Kidney (tissue), 13 donors: ENCODE measurements at regions not wholly inside any gene's neighbourhood (a gene's known extent, or its start where the extent isn't known, plus 50 kb on each side); places are given as distances from the start of the nearest gene placed in this dataset.

Experiments used
- DNase-seq, 5 donors: peaks; one replicate each; pipeline ENCODE4 v3.0.0-alpha.2; 2013 to 2020
- FAIRE-seq: peaks from 2 replicates; lab custom pipeline; 2012; peaks lifted over from hg19 to GRCh38; lab: Jason Lieb, UNC
- H3K27ac ChIP-seq, 2 donors: one replicate each; pipeline ENCODE4 v1.7.0; 2013; ENCODE audit warnings: low read depth in 2 of 2, low read length in 2 of 2, inconsistent platforms in 1 of 2
- H3K27me3 ChIP-seq: one replicate; pipeline ENCODE4 v1.7.1; 2013; ENCODE audit warnings: low read length, inconsistent platforms; ENCODE audit not compliant: control insufficient read depth, insufficient read depth
- H3K36me3 ChIP-seq, 3 donors: one replicate each; pipeline versions ENCODE4 v1.7.0 to v1.7.1; 2013; ENCODE audit warnings: low read length in 3 of 3, control low read depth in 1 of 3, inconsistent platforms in 1 of 3; ENCODE audit not compliant: insufficient read depth in 3 of 3, control insufficient read depth in 2 of 3
- H3K4me1 ChIP-seq, 3 donors: one replicate each; pipeline versions ENCODE4 v1.7.0 to v1.7.1; 2013; ENCODE audit warnings: low read length in 3 of 3, inconsistent platforms in 1 of 3, low read depth in 1 of 3; ENCODE audit not compliant: control insufficient read depth in 2 of 3, insufficient read depth in 2 of 3
- H3K4me3 ChIP-seq, 3 donors: one replicate each; pipeline versions ENCODE4 v1.7.0 to v1.8.1; 2013; ENCODE audit warnings: low read length in 3 of 3, control low read depth in 1 of 3, inconsistent platforms in 1 of 3
- H3K9ac ChIP-seq, 3 donors: one replicate each; pipeline versions ENCODE4 v1.7.0 to v1.7.1; 2013; ENCODE audit warnings: low read length in 3 of 3, control low read depth in 1 of 3, inconsistent platforms in 1 of 3
- H3K9me3 ChIP-seq, 3 donors: one replicate each; pipeline versions ENCODE4 v1.7.0 to v1.7.1; 2013; ENCODE audit warnings: low read length in 3 of 3, control low read depth in 1 of 3, inconsistent platforms in 1 of 3; ENCODE audit not compliant: control insufficient read depth in 2 of 3, insufficient read depth in 1 of 3
- intact Hi-C: fragments of 100-400 bp; cut with DNase I; formaldehyde crosslinking; loops from one replicate; pipeline ENCODE4 v1.11.1; 2022
- TF ChIP-seq, protein P1 (sequence below): IDR thresholded peaks from 3 replicates; pipeline ENCODE4 v1.5.1; 2012; ENCODE audit warnings: mild to moderate bottlenecking, moderate library complexity, borderline replicate concordance; ENCODE audit not compliant: insufficient read depth; ENCODE audit errors: extremely low read depth
- donor health status: control.
- donor health status: control.
- donor health status: control.
- donor health status: control.
- donor health status: control.
- donor health status: DM: yes; HTN: yes; CAD: no.
- donor health status: Normal renal cell carcinoma (clear cell type).

DNA sequence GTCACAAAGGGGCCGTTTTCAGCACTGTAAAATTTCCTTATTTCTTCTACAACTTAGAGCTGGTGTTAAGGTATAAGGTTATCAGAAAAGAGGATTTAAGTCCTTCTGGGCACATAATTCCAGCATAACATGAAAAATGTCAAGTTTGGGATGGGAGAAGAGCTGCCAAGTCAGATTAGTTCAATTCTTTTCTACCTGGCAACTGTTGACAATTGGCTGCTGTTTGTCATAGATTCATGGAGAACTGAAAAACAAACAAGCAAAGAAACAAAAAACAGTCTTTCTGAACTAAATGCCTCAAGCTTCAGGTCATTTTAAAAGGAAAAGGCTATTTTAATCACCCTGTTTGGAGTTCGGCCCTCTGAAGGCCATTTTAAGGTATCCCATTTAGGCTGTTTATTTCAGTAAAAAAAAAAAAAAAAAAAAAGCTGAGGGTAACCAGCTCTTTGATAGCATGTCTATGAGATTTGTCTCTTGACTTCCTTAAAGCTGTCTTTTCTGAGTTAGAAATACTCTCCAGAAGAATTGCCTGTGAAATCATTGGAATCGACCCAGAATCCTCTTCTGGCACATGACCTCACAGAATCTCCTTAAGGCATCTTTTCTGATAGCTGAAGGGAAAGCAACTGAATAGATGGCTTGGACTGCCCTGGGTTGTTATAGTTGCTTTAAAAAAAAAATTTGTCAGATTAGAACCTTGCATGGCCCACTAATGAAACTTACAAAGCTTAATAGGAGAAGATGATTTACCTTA is 173.3 kb downstream of the SEMA6D start:
- H3K27ac ChIP-seq: no peak overlapping the region
- no peaks in the 10 kb centered on the region for H3K36me3 ChIP-seq
- DNase-seq: no peak
- H3K27me3 ChIP-seq: no peaks in the 10 kb centered on the region
- TF ChIP-seq, protein P1, sequence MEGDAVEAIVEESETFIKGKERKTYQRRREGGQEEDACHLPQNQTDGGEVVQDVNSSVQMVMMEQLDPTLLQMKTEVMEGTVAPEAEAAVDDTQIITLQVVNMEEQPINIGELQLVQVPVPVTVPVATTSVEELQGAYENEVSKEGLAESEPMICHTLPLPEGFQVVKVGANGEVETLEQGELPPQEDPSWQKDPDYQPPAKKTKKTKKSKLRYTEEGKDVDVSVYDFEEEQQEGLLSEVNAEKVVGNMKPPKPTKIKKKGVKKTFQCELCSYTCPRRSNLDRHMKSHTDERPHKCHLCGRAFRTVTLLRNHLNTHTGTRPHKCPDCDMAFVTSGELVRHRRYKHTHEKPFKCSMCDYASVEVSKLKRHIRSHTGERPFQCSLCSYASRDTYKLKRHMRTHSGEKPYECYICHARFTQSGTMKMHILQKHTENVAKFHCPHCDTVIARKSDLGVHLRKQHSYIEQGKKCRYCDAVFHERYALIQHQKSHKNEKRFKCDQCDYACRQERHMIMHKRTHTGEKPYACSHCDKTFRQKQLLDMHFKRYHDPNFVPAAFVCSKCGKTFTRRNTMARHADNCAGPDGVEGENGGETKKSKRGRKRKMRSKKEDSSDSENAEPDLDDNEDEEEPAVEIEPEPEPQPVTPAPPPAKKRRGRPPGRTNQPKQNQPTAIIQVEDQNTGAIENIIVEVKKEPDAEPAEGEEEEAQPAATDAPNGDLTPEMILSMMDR: no peak
- FAIRE-seq: no peak
- H3K4me1 ChIP-seq: no peaks in the 10 kb centered on the region
- H3K4me3 ChIP-seq: no peak overlapping the region
- intact Hi-C loops: no loop called here
- no peak overlapping the region for H3K9ac ChIP-seq
- no peaks in the 10 kb centered on the region for H3K9me3 ChIP-seq

DNA sequence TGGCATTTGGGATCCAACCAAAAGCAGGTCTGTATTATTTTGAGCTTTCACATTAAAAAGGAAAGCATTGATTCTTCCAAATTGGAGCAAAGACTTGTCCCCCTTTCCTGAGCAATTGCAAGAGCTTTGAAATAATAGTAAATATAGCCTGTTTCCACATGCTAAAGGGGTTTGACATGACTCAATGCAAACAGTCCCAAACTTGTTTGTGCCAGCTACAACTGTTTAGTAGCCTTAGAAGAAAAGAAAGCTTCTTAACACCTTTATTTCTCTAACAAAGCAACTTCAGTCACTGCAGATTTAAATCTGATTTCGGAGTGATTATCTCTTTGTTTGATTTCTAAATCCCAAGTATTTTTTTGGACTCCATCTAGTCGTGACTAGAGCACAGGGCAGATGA is 180.2 kb downstream of the SEMA6D start:
- Histone ChIP-seq H3K4me3 (no peak overlapping the region), H3K9ac (no peak overlapping the region), H3K4me1 (no peaks in the 10 kb centered on the region), H3K9me3 (no peaks in the 10 kb centered on the region), H3K36me3 (no peaks in the 10 kb centered on the region), H3K27ac (no peak overlapping the region), H3K27me3 (no peaks in the 10 kb centered on the region)
- DNase-seq (no peak), FAIRE-seq (no peak)
- intact Hi-C loops: no loop called here
- TF ChIP-seq, protein P1: no peak

DNA sequence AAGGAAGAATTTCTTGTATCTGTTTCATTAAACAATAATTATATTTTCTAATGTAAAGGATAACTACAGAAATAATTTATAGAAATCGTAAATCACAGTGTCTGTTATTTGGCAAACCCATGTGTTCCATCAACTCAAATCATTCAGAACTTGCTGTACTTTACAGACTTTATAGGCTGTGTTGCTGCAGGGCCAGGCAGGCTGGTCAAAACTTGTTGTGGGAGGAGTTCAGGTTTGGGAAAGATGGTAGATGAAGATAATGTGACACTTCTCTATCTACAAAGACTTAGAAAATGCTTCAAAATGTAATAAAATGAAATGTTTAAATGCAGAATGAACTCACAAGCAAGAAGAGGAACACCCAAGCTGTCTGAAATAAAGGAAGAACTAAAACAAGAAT is 183.4 kb downstream of the SEMA6D start:
- Histone ChIP-seq H3K27ac (no peak overlapping the region), H3K9ac (no peak overlapping the region), H3K4me3 (no peak overlapping the region), H3K36me3 (no peaks in the 10 kb centered on the region), H3K27me3 (no peaks in the 10 kb centered on the region), H3K9me3 (peaks cover 0 to 8% (median 2%) of the 10 kb centered on the region in 3 donors), H3K4me1 (no peaks in the 10 kb centered on the region)
- intact Hi-C loops: no loop called here
- FAIRE-seq: no peak
- TF ChIP-seq, protein P1: no peak
- DNase-seq: no peak
